GM18505 (cell line): ENCODE measurements at regions not wholly inside any gene's neighbourhood (a gene's known extent, or its start where the extent isn't known, plus 50 kb on each side); places are given as distances from the start of the nearest gene placed in this dataset.
"Not testable (repeated sequence)": the region's sequence is repeated elsewhere in the genome, so short reads cannot be mapped to it uniquely, and the experiment has no call there.

Experiments
- ATAC-seq: cut with Tn5 transposase; IDR thresholded peaks from one replicate; pipeline ENCODE4 v1.9.1; 2021; ENCODE audit not compliant: unreplicated experiment
- POLR2A ChIP-seq: IDR thresholded peaks from 4 replicates; pipeline ENCODE4 v1.6.1; 2011; ENCODE audit warnings: borderline replicate concordance; ENCODE audit not compliant: insufficient read depth, insufficient read length; ENCODE audit errors: extremely low read depth

GRCh38 chr4:138805736-138806135 lies 209.8 kb upstream of the NOCT start:
- no peak for TF ChIP-seq POLR2A
- no peak for ATAC-seq

GRCh38 chr4:138804711-138805110 lies 210.9 kb upstream of the NOCT start:
- ATAC-seq: no peak
- no peak for TF ChIP-seq POLR2A

- TF ChIP-seq POLR2A: no peak
- no peak for ATAC-seq
Observed at GRCh38 chr4:138803051-138803450, 212.5 kb upstream of the NOCT start.

- TF ChIP-seq POLR2A: no peak
Observed at GRCh38 chr4:138802499-138802898, 213.1 kb upstream of the NOCT start.

GRCh38 chr4:138800421-138800820 lies 215.2 kb upstream of the NOCT start:
- no peak for ATAC-seq
- TF ChIP-seq POLR2A: no peak

More at GRCh38 chr4:138802499-138802898, 213.1 kb upstream of the NOCT start:
- ATAC-seq: no peak

- ATAC-seq: no peak
Observed at GRCh38 chr4:138798404-138798803, 217.2 kb upstream of the NOCT start.

GRCh38 chr4:138797646-138798045 lies 217.9 kb upstream of the NOCT start:
- TF ChIP-seq POLR2A: no peak
- ATAC-seq: no peak

More at GRCh38 chr4:138798404-138798803, 217.2 kb upstream of the NOCT start:
- no peak for TF ChIP-seq POLR2A

- ATAC-seq: no peak
- no peak for TF ChIP-seq POLR2A
Observed at GRCh38 chr4:138796761-138797160, 218.8 kb upstream of the NOCT start.

GRCh38 chr4:138790706-138791340 lies 224.8 kb upstream of the NOCT start:
- no peak for ATAC-seq
- TF ChIP-seq POLR2A: no peak

GRCh38 chr4:138789796-138790195 lies 225.8 kb upstream of the NOCT start:
- no peak for TF ChIP-seq POLR2A

GRCh38 chr4:138788857-138789256 lies 226.7 kb upstream of the NOCT start:
- no peak for TF ChIP-seq POLR2A

More at GRCh38 chr4:138789796-138790195, 225.8 kb upstream of the NOCT start:
- no peak for ATAC-seq

GRCh38 chr4:138788267-138788790 lies 227.3 kb upstream of the NOCT start:
- no peak for ATAC-seq
- no peak for TF ChIP-seq POLR2A

More at GRCh38 chr4:138788857-138789256, 226.7 kb upstream of the NOCT start:
- ATAC-seq: no peak

- ATAC-seq: not testable (repeated sequence)
Observed at GRCh38 chr4:138779761-138780160, 235.8 kb upstream of the NOCT start.

GRCh38 chr4:138775890-138776289 lies 239.7 kb upstream of the NOCT start:
- peak; percentile 97 for ATAC-seq
- TF ChIP-seq POLR2A: no peak
